ENCODE measurements at regions not wholly inside any gene's neighbourhood (a gene's known extent, or its start where the extent isn't known, plus 50 kb on each side); places are given as distances from the start of the nearest gene placed in this dataset.
A peak's percentile ranks its signal among the peaks of the same experiment; 100 is the strongest.
"Not testable (repeated sequence)": the region's sequence is repeated elsewhere in the genome, so short reads cannot be mapped to it uniquely, and the experiment has no call there.

- DNase-seq (ENCODE audit: low read depth): no peak
Observed at GRCh38 chr3:66552846-66553245, 52.0 kb upstream of the LRIG1 start.

- no peak for DNase-seq (ENCODE audit: low read depth)
Observed at GRCh38 chr3:66553441-66554113, 52.8 kb upstream of the LRIG1 start.

GRCh38 chr3:66554178-66554577 is 53.4 kb upstream of the LRIG1 start:
- no peak for DNase-seq (ENCODE audit: low read depth)

GRCh38 chr3:66555214-66555844 is 54.5 kb upstream of the LRIG1 start:
- no peak for DNase-seq (ENCODE audit: low read depth)

- DNase-seq (ENCODE audit: low read depth): no peak
Observed at GRCh38 chr3:66557170-66557569, 56.3 kb upstream of the LRIG1 start.

- DNase-seq (ENCODE audit: low read depth): not testable (repeated sequence)
Observed at GRCh38 chr3:66559924-66560323, 59.1 kb upstream of the LRIG1 start.

- no peak for DNase-seq (ENCODE audit: low read depth)
Observed at GRCh38 chr3:66561367-66561766, 60.5 kb upstream of the LRIG1 start.

- no peak for DNase-seq (ENCODE audit: low read depth)
Observed at GRCh38 chr3:66565301-66565700, 64.5 kb upstream of the LRIG1 start.

GRCh38 chr3:66567077-66567476 is 66.3 kb upstream of the LRIG1 start:
- no peak for DNase-seq (ENCODE audit: low read depth)

- DNase-seq (ENCODE audit: low read depth): no peak
Observed at GRCh38 chr3:66572090-66572675, 71.4 kb upstream of the LRIG1 start.

- DNase-seq (ENCODE audit: low read depth): no peak
Observed at GRCh38 chr3:66572938-66573710, 72.3 kb upstream of the LRIG1 start.

GRCh38 chr3:66574091-66574490 is 73.3 kb upstream of the LRIG1 start:
- DNase-seq (ENCODE audit: low read depth): no peak

GRCh38 chr3:66577426-66578203 is 76.8 kb upstream of the LRIG1 start:
- DNase-seq (ENCODE audit: low read depth): no peak

- DNase-seq (ENCODE audit: low read depth): no peak
Observed at GRCh38 chr3:66581256-66581655, 80.4 kb upstream of the LRIG1 start.

GRCh38 chr3:66582721-66583423 is 82.0 kb upstream of the LRIG1 start:
- peak; percentile 26 for DNase-seq (ENCODE audit: low read depth)

- no peak for DNase-seq (ENCODE audit: low read depth)
Observed at GRCh38 chr3:66583424-66584040, 82.7 kb upstream of the LRIG1 start.

GRCh38 chr3:66585520-66586095 is 84.8 kb upstream of the LRIG1 start:
- no peak for DNase-seq (ENCODE audit: low read depth)

- DNase-seq (ENCODE audit: low read depth): no peak
Observed at GRCh38 chr3:66586853-66587252, 86.0 kb upstream of the LRIG1 start.

GRCh38 chr3:66588340-66588847 is 87.6 kb upstream of the LRIG1 start:
- no peak for DNase-seq (ENCODE audit: low read depth)

GRCh38 chr3:66592016-66592761 is 91.4 kb upstream of the LRIG1 start:
- no peak for DNase-seq (ENCODE audit: low read depth)

Data from stimulated activated CD8-positive, alpha-beta memory T cell treated with anti-CD3 and anti-CD28 coated beads, Interleukin-4, amount 100 ng/mL, for 24 hours (primary cell).